HepG2 (cell line): ENCODE measurements at regions not wholly inside any gene's neighbourhood (a gene's known extent, or its start where the extent isn't known, plus 50 kb on each side); places are given as distances from the start of the nearest gene placed in this dataset.

Experiments used
- ATAC-seq: fragments of 200-7000 bp; cut with Tn5 transposase; 3 replicates; pipeline ENCODE4 v1.9.1; 2020; ENCODE audit warnings: mild to moderate bottlenecking, moderate library complexity
- BruUV-seq: library from RNA; stranded (reverse); fragments of 400-500 nt; replicated peaks from 2 replicates; lab custom pipeline; 2021; lab: Mats Ljungman, UMichigan
- CTCF ChIA-PET: fragments of 300-600 bp; formaldehyde crosslinking; extraction: SDS; loops from one replicate; lab custom pipeline; 2021; ENCODE audit warnings: low total read pairs, inconsistent platforms, low intra/inter-chr PET ratio; lab: Yijun Ruan, JAX
- POLR2A ChIA-PET: fragments of 350-600 bp; sonication (Branson Sonifier 250); formaldehyde crosslinking; loops from one replicate; lab custom pipeline; 2020; ENCODE audit warnings: antibody characterized with exemption, inconsistent platforms; lab: Yijun Ruan, JAX
- DNase-seq: peaks from one replicate; pipeline ENCODE4 v3.0.0-alpha.2; 2015; ENCODE audit warnings: low spot score
- FAIRE-seq: peaks from 3 replicates; lab custom pipeline; 2011; peaks lifted over from hg19 to GRCh38; lab: Jason Lieb, UNC
- H2AFZ ChIP-seq: one replicate; pipeline ENCODE4 v1.6.1; 2011; ENCODE audit warnings: low read length, inconsistent platforms
- H3K27ac ChIP-seq: fragments of 300-600 bp; 3 replicates; pipeline ENCODE4 v1.8.0; 2011; ENCODE audit warnings: mixed run types, mild to moderate bottlenecking, mixed read lengths, low read length, inconsistent platforms; ENCODE audit not compliant: insufficient read depth; ENCODE audit errors: extremely low read length
- H3K27me3 ChIP-seq, 2 experiments: fragments of 200-600 bp in 1 of 2; 2 replicates in 1 of 2; 3 replicates in 1 of 2; pipeline versions ENCODE4 v1.6.0 to v1.8.0; 2011; ENCODE audit warnings: low read length in 2 of 2, mild to moderate bottlenecking in 2 of 2, moderate library complexity in 2 of 2, inconsistent platforms in 1 of 2; ENCODE audit not compliant: insufficient read depth in 2 of 2, control insufficient read depth in 1 of 2
- H3K36me3 ChIP-seq, 2 experiments: fragments of 200-600 bp in 1 of 2; replicated peaks in 1 of 2; 2 replicates in 1 of 2; 3 replicates in 1 of 2; pipeline versions ENCODE4 v1.5.1 to v1.8.0; 2011; ENCODE audit warnings: low read length in 2 of 2, inconsistent platforms in 1 of 2; ENCODE audit not compliant: insufficient read depth in 2 of 2, control insufficient read depth in 1 of 2
- H3K4me1 ChIP-seq: 2 replicates; pipeline ENCODE4 v1.5.1; 2012; ENCODE audit warnings: low read length, inconsistent platforms; ENCODE audit not compliant: insufficient read depth
- H3K4me2 ChIP-seq: 2 replicates; pipeline ENCODE4 v1.6.0; 2011; ENCODE audit warnings: low read depth, low read length, inconsistent platforms
- H3K4me3 ChIP-seq, 3 experiments: fragments of 200-600 bp in 1 of 3; sonication (generic), shearing (Covaris generic) in 1 of 3; replicated peaks in 1 of 3; 2 replicates each; pipeline ENCODE4 v1.5.1; 2011 to 2016; ENCODE audit warnings: low read length in 3 of 3, inconsistent platforms in 2 of 3, low read depth in 2 of 3, mild to moderate bottlenecking in 2 of 3, control low read depth in 1 of 3, mixed read lengths in 1 of 3; ENCODE audit not compliant: insufficient read depth in 1 of 3
- H3K79me2 ChIP-seq: one replicate; pipeline ENCODE4 v1.6.1; 2011; ENCODE audit warnings: low read length, inconsistent platforms; ENCODE audit not compliant: insufficient read depth
- H3K9ac ChIP-seq: 2 replicates; pipeline ENCODE4 v1.6.0; 2011; ENCODE audit warnings: mild to moderate bottlenecking, low read depth, low read length, inconsistent platforms; ENCODE audit not compliant: insufficient read depth
- H3K9me3 ChIP-seq: 2 replicates; pipeline ENCODE4 v1.5.1; 2012; ENCODE audit warnings: mild to moderate bottlenecking, low read length
- H4K20me1 ChIP-seq: 2 replicates; pipeline ENCODE4 v1.6.0; 2011; ENCODE audit warnings: inconsistent platforms, mild to moderate bottlenecking, low read length, moderate library complexity; ENCODE audit not compliant: insufficient read depth
- AGO1 ChIP-seq: fragments of 200-400 bp; formaldehyde crosslinking; IDR thresholded peaks from 2 replicates; pipeline ENCODE4 v1.6.1; 2017; ENCODE audit warnings: mild to moderate bottlenecking, low read depth, low read length, moderate library complexity; ENCODE audit not compliant: poor library complexity, severe bottlenecking
- AKAP8 ChIP-seq: sonication (generic); formaldehyde crosslinking; IDR thresholded peaks from 2 replicates; pipeline ENCODE4 v1.5.1; 2020; ENCODE audit warnings: mild to moderate bottlenecking, missing genetic modification reagents
- ARID2 ChIP-seq: sonication (generic); formaldehyde crosslinking; IDR thresholded peaks from 2 replicates; pipeline ENCODE4 v1.8.1; 2022; ENCODE audit warnings: mild to moderate bottlenecking, missing genetic modification reagents, borderline replicate concordance
- KDM4B ChIP-seq: sonication (generic); formaldehyde crosslinking; IDR thresholded peaks from 2 replicates; pipeline ENCODE4 v1.4.0; 2020; ENCODE audit warnings: missing genetic modification reagents
- MAFK ChIP-seq, 2 experiments: IDR thresholded peaks in 1 of 2; conservative IDR thresholded peaks in 1 of 2; 2 replicates each; pipeline ENCODE4 v1.6.1; 2011; ENCODE audit warnings: improper control_type of control experiment in 2 of 2, low read length in 2 of 2
- MBD4 ChIP-seq: IDR thresholded peaks from 2 replicates; pipeline ENCODE4 v1.6.1; 2012; ENCODE audit warnings: low read length, inconsistent platforms, borderline replicate concordance
- MLLT10 ChIP-seq: sonication (generic); formaldehyde crosslinking; IDR thresholded peaks from 2 replicates; pipeline ENCODE4 v1.4.0; 2020; ENCODE audit warnings: missing genetic modification reagents
- REL ChIP-seq: sonication (generic); formaldehyde crosslinking; conservative IDR thresholded peaks from 2 replicates; pipeline ENCODE4 v1.8.0; 2022; ENCODE audit warnings: mild to moderate bottlenecking, missing genetic modification reagents, moderate library complexity
- SCMH1 ChIP-seq: sonication (generic); formaldehyde crosslinking; IDR thresholded peaks from 2 replicates; pipeline ENCODE4 v1.9.0; 2021; ENCODE audit warnings: missing genetic modification reagents, mild to moderate bottlenecking, borderline replicate concordance
- TBP ChIP-seq: sonication (generic); formaldehyde crosslinking; IDR thresholded peaks from 2 replicates; pipeline ENCODE4 v1.5.0; 2020; ENCODE audit warnings: missing genetic modification reagents
- TEAD2 ChIP-seq: sonication (generic); formaldehyde crosslinking; IDR thresholded peaks from 2 replicates; pipeline ENCODE4 v1.9.0; 2021; ENCODE audit warnings: missing genetic modification reagents
- TGIF2 ChIP-seq: IDR thresholded peaks from 2 replicates; pipeline ENCODE4 v1.6.1; 2016; ENCODE audit warnings: control low read depth, missing compliant biosample characterization
- THAP7 ChIP-seq: sonication (generic); formaldehyde crosslinking; IDR thresholded peaks from 2 replicates; pipeline ENCODE4 v1.8.1; 2023; ENCODE audit warnings: mild to moderate bottlenecking, missing genetic modification reagents
- ZMYM4 ChIP-seq: sonication (generic); formaldehyde crosslinking; IDR thresholded peaks from 2 replicates; pipeline ENCODE4 v1.8.1; 2023; ENCODE audit warnings: mild to moderate bottlenecking, missing genetic modification reagents
- ZNF550 ChIP-seq: sonication (generic); formaldehyde crosslinking; IDR thresholded peaks from 2 replicates; pipeline ENCODE4 v1.4.0; 2020; ENCODE audit warnings: mild to moderate bottlenecking, missing genetic modification reagents, borderline replicate concordance
- ZNF556 ChIP-seq: sonication (generic); formaldehyde crosslinking; IDR thresholded peaks from 2 replicates; pipeline ENCODE4 v1.4.0; 2020; ENCODE audit warnings: mild to moderate bottlenecking, missing genetic modification reagents, borderline replicate concordance
- ZNF557 ChIP-seq: sonication (generic); formaldehyde crosslinking; IDR thresholded peaks from 2 replicates; pipeline ENCODE4 v1.4.0; 2020; ENCODE audit warnings: missing genetic modification reagents
- ZUFSP ChIP-seq: sonication (generic); formaldehyde crosslinking; IDR thresholded peaks from 2 replicates; pipeline ENCODE4 v1.9.0; 2021; ENCODE audit warnings: missing genetic modification reagents, mild to moderate bottlenecking, borderline replicate concordance
- WGBS: methylation state at CpG from one replicate; pipeline ENCODE4 v1.1.6; 2017; ENCODE audit warnings: low lambda C conversion rate; 5-methylcytosine and 5-hydroxymethylcytosine counted together
- in situ Hi-C: cut with HindIII; loops from 2 replicates; pipeline ENCODE4 v1.10.0; 2017; ENCODE audit warnings: low pct_unique_long_range_greater_than_20kb; ENCODE audit not compliant: extremely low pct_ligation_motif_present
- intact Hi-C: fragments of 100-400 bp; cut with micrococcal nuclease; formaldehyde crosslinking; loops from one replicate; pipeline ENCODE4 v1.10.0; 2022; ENCODE audit not compliant: unreplicated experiment
- TF ChIP-seq, protein P1 (sequence below): IDR thresholded peaks from 2 replicates; pipeline ENCODE4 v1.6.1; 2018; ENCODE audit warnings: missing genetic modification reagents, mild to moderate bottlenecking, missing compliant biosample characterization
- TF ChIP-seq, protein P2 (sequence below): sonication (generic); formaldehyde crosslinking; IDR thresholded peaks from 2 replicates; pipeline ENCODE4 v1.5.0; 2020; ENCODE audit warnings: missing genetic modification reagents

DNA sequence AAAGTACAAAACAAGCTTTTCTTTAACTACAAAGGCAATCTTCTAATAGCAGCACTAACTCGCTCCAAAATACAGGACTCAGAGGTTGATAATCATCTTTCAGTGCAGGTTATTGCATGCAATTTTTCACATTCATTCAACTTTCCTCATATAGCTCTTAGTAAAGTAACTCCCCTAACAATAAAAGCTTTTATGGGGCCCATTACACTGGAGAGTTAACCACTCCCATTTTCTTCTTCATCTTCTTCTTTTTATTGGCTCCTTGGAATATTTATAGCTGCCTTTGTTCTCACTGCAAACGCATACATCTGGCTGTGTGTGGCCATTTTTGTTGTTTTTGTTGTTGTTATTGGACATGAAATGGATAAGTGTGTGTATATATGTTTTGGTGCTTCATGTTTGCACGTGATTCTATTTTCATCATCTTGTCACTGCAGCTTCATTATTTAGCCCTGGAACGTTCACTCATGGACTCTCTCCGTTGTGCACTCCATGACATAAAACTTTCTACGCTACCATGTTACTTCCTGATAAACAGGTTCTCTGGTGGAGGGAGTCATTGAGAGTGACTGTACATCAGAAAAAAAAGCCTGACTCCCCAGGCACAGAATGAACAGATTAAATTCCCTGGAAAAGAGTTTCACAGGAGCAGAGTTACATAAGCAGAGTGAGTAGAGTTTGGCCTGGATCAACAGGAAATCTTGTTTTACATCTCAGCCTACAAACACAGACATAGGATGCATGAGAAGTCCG, 236.4 kb upstream of the SP4 start:
- TF ChIP-seq, protein P1, sequence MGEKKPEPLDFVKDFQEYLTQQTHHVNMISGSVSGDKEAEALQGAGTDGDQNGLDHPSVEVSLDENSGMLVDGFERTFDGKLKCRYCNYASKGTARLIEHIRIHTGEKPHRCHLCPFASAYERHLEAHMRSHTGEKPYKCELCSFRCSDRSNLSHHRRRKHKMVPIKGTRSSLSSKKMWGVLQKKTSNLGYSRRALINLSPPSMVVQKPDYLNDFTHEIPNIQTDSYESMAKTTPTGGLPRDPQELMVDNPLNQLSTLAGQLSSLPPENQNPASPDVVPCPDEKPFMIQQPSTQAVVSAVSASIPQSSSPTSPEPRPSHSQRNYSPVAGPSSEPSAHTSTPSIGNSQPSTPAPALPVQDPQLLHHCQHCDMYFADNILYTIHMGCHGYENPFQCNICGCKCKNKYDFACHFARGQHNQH (CRISPR knock-in tag): no peak
- TF ChIP-seq ZUFSP (CRISPR knock-in tag) (no peak), SCMH1 (no peak), MBD4 (no peak), TBP (CRISPR knock-in tag) (no peak), ZMYM4 (CRISPR knock-in tag) (no peak), ZNF550 (CRISPR knock-in tag) (no peak), ZNF556 (CRISPR knock-in tag) (no peak), THAP7 (CRISPR knock-in tag) (no peak), ARID2 (CRISPR knock-in tag) (no peak), TGIF2 (CRISPR knock-in tag) (no peak), MLLT10 (CRISPR knock-in tag) (no peak), AGO1 (no peak), REL (CRISPR knock-in tag) (no peak), TEAD2 (CRISPR knock-in tag) (no peak), ZNF557 (no peak), KDM4B (CRISPR knock-in tag) (no peak), MAFK (conservative IDR thresholded peaks at IDR 0.05 in 1 of 2, IDR thresholded peaks at IDR 0.05 in 1 of 2; ENCODE audit: low read length in 2 of 2) (no peak), AKAP8 (CRISPR knock-in tag) (no peak)
- TF ChIP-seq, protein P2, sequence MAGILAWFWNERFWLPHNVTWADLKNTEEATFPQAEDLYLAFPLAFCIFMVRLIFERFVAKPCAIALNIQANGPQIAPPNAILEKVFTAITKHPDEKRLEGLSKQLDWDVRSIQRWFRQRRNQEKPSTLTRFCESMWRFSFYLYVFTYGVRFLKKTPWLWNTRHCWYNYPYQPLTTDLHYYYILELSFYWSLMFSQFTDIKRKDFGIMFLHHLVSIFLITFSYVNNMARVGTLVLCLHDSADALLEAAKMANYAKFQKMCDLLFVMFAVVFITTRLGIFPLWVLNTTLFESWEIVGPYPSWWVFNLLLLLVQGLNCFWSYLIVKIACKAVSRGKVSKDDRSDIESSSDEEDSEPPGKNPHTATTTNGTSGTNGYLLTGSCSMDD (CRISPR knock-in tag): no peak
- TF ChIP-seq, all 625 proteins: peak for 0
- BruUV-seq: no TSS peak
- intact Hi-C loops (no loop called here), in situ Hi-C loops (no loop called here)
- ATAC-seq (no peak), FAIRE-seq (no peak), DNase-seq (no peak)
- Histone ChIP-seq H3K36me3 (no peaks in the 10 kb centered on the region), H3K27me3 (no peaks in the 10 kb centered on the region), H3K4me1 (no peaks in the 10 kb centered on the region), H3K27ac (no peak overlapping the region), H3K79me2 (no peaks in the 10 kb centered on the region), H2AFZ (no peak overlapping the region), H3K9ac (no peak overlapping the region), H3K4me3 (no peak overlapping the region), H3K4me2 (no peak overlapping the region), H4K20me1 (no peaks in the 10 kb centered on the region), H3K9me3 (no peaks in the 10 kb centered on the region)
- ChIA-PET CTCF (no interaction called here), POLR2A (no interaction called here)
- 8% methylated on average over 6 of the region's 7 CpGs for WGBS
